ENCODE measurements at regions not wholly inside any gene's neighbourhood (a gene's known extent, or its start where the extent isn't known, plus 50 kb on each side); places are given as distances from the start of the nearest gene placed in this dataset.

GRCh38 chr6:119891206-119891605 lies 541.6 kb upstream of the MAN1A1 start:
- ChIA-PET CTCF (no interaction called here), POLR2A (no interaction called here)
- TF ChIP-seq TCF7L2 (IDR thresholded peaks at IDR 0.05; ENCODE audit: low read depth, low read length) = no peak
- TF ChIP-seq, protein P1, sequence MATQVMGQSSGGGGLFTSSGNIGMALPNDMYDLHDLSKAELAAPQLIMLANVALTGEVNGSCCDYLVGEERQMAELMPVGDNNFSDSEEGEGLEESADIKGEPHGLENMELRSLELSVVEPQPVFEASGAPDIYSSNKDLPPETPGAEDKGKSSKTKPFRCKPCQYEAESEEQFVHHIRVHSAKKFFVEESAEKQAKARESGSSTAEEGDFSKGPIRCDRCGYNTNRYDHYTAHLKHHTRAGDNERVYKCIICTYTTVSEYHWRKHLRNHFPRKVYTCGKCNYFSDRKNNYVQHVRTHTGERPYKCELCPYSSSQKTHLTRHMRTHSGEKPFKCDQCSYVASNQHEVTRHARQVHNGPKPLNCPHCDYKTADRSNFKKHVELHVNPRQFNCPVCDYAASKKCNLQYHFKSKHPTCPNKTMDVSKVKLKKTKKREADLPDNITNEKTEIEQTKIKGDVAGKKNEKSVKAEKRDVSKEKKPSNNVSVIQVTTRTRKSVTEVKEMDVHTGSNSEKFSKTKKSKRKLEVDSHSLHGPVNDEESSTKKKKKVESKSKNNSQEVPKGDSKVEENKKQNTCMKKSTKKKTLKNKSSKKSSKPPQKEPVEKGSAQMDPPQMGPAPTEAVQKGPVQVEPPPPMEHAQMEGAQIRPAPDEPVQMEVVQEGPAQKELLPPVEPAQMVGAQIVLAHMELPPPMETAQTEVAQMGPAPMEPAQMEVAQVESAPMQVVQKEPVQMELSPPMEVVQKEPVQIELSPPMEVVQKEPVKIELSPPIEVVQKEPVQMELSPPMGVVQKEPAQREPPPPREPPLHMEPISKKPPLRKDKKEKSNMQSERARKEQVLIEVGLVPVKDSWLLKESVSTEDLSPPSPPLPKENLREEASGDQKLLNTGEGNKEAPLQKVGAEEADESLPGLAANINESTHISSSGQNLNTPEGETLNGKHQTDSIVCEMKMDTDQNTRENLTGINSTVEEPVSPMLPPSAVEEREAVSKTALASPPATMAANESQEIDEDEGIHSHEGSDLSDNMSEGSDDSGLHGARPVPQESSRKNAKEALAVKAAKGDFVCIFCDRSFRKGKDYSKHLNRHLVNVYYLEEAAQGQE (IDR thresholded peaks at IDR 0.05; ENCODE audit: insufficient read depth in 1 of 2, low read depth in 2 of 2, low read length in 1 of 2) = no peak
- no peaks in the 10 kb centered on the region for H3K36me3 ChIP-seq (ENCODE audit: control insufficient read depth, insufficient read depth, low read length)
- no peaks in the 10 kb centered on the region for H3K27me3 ChIP-seq (ENCODE audit: control insufficient read depth, insufficient read depth, low read length)
- DNase-seq (ENCODE audit: low read depth, low spot score) (no peak), ATAC-seq (no peak)
- H3K4me1 ChIP-seq (ENCODE audit: control insufficient read depth, insufficient read depth, low read length) = no peaks in the 10 kb centered on the region
- no TSS peak for BruUV-seq (replicated peaks)
- intact Hi-C loops (cut with micrococcal nuclease; ENCODE audit: unreplicated experiment) = no loop called here
- H3K27ac ChIP-seq (ENCODE audit: low read length) = no peak overlapping the region
- H3K4me3 ChIP-seq (ENCODE audit: low read depth in 2 of 2, low read length in 2 of 2) = no peak overlapping the region
- in situ Hi-C loops (cut with HindIII; ENCODE audit: low pct_unique_long_range_greater_than_20kb, low sequenced_read_pairs) = no loop called here
- no peaks in the 10 kb centered on the region for H3K9me3 ChIP-seq (ENCODE audit: control insufficient read depth, insufficient read depth, low read depth, low read length)

DNA sequence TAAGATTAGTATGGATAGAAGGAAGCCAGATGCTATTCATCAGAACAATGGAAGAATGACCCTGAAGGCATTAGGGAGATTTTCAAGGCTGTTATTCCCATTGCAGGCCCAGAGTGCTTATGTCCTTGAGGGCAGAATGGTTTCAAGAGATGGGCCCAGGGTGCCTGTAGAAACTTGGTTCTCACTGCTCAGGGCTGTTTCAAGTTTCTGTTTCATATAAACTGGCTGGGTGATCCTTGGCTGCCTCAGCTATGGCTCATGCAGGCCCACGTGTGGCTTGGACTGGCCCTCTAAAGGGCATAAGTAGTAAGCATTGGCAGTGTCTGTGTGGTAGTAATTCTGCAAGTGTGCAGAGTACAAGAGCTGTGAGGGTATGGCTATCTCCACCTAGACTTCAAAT lies 540.9 kb upstream of the MAN1A1 start:
- intact Hi-C loops (cut with micrococcal nuclease; ENCODE audit: unreplicated experiment) = no loop called here
- ATAC-seq (no peak), DNase-seq (ENCODE audit: low read depth, low spot score) (no peak)
- POLR2A ChIA-PET = no interaction called here
- Histone ChIP-seq H3K36me3 (ENCODE audit: control insufficient read depth, insufficient read depth, low read length) (no peaks in the 10 kb centered on the region), H3K27me3 (ENCODE audit: control insufficient read depth, insufficient read depth, low read length) (no peaks in the 10 kb centered on the region), H3K4me3 (ENCODE audit: low read depth in 2 of 2, low read length in 2 of 2) (no peak overlapping the region), H3K9me3 (ENCODE audit: control insufficient read depth, insufficient read depth, low read depth, low read length) (no peaks in the 10 kb centered on the region), H3K4me1 (ENCODE audit: control insufficient read depth, insufficient read depth, low read length) (no peaks in the 10 kb centered on the region), H3K27ac (ENCODE audit: low read length) (no peak overlapping the region)
- CTCF ChIA-PET = no interaction called here
- no peak for TF ChIP-seq POLR2AphosphoS5 (IDR thresholded peaks at IDR 0.05; ENCODE audit: low read depth, low read length)
- TF ChIP-seq CTCF (IDR thresholded peaks at IDR 0.05) = no peak
- TF ChIP-seq, protein P1 (IDR thresholded peaks at IDR 0.05; ENCODE audit: insufficient read depth in 1 of 2, low read depth in 2 of 2, low read length in 1 of 2) = no peak
- no peak for TF ChIP-seq SIN3A (IDR thresholded peaks at IDR 0.05; ENCODE audit: borderline replicate concordance, insufficient read depth, low read depth, low read length)
- TF ChIP-seq TCF7L2 (IDR thresholded peaks at IDR 0.05; ENCODE audit: low read depth, low read length) = no peak
- no TSS peak for BruUV-seq (replicated peaks)
- in situ Hi-C loops (cut with HindIII; ENCODE audit: low pct_unique_long_range_greater_than_20kb, low sequenced_read_pairs) = no loop called here
